Naive thymus-derived CD4-positive, alpha-beta T cell (primary cell): ENCODE measurements at regions not wholly inside any gene's neighbourhood (a gene's known extent, or its start where the extent isn't known, plus 50 kb on each side); places are given as distances from the start of the nearest gene placed in this dataset.
"Not testable (repeated sequence)": the region's sequence is repeated elsewhere in the genome, so short reads cannot be mapped to it uniquely, and the experiment has no call there.

Experiments
- ATAC-seq: fragments of 150-1000 bp; cut with Tn5 transposase; 2 replicates; pipeline ENCODE4 v1.10.0; 2021; ENCODE audit warnings: mild to moderate bottlenecking, moderate library complexity
- CTCF ChIA-PET: fragments of 350-600 bp; sonication (Branson Sonifier 250); formaldehyde crosslinking; loops from one replicate; lab custom pipeline; 2021; ENCODE audit warnings: antibody characterized with exemption; lab: Charles Lee
- POLR2A ChIA-PET: fragments of 350-600 bp; sonication (Branson Sonifier 250); formaldehyde crosslinking; loops from one replicate; lab custom pipeline; 2021; ENCODE audit warnings: antibody characterized with exemption, inconsistent platforms; lab: Charles Lee
- DNase-seq, 9 donors: peaks; one replicate each; pipeline versions ENCODE4 v3.0.0 to v3.0.0-alpha.2; 2020 to 2022; ENCODE audit warnings: mixed read lengths in 1 of 9
- H3K27ac ChIP-seq: one replicate; pipeline ENCODE4 v1.7.0; 2013; ENCODE audit warnings: mild to moderate bottlenecking, low read depth, low read length, moderate library complexity
- H3K27me3 ChIP-seq, 2 donors: one replicate each; pipeline ENCODE4 v1.7.0; 2013; ENCODE audit warnings: low read length in 2 of 2, mild to moderate bottlenecking in 2 of 2, moderate library complexity in 2 of 2; ENCODE audit not compliant: control insufficient read depth in 2 of 2, insufficient read depth in 2 of 2
- H3K36me3 ChIP-seq, 3 experiments: 1 replicate in 2 of 3; 2 replicates in 1 of 3; pipeline ENCODE4 v1.7.0; 2013; ENCODE audit warnings: low read length in 3 of 3, mild to moderate bottlenecking in 3 of 3, moderate library complexity in 1 of 3; ENCODE audit not compliant: insufficient read depth in 3 of 3, control insufficient read depth in 2 of 3
- H3K4me1 ChIP-seq, 2 donors: one replicate each; pipeline ENCODE4 v1.7.0; 2013; ENCODE audit warnings: low read length in 2 of 2, mild to moderate bottlenecking in 2 of 2, moderate library complexity in 1 of 2; ENCODE audit not compliant: control insufficient read depth in 2 of 2, insufficient read depth in 2 of 2
- H3K4me3 ChIP-seq: 2 replicates; pipeline ENCODE4 v1.7.0; 2013; ENCODE audit warnings: mild to moderate bottlenecking, low read length
- H3K9me3 ChIP-seq, 3 experiments: 1 replicate in 2 of 3; 2 replicates in 1 of 3; pipeline ENCODE4 v1.7.0; 2013; ENCODE audit warnings: low read length in 3 of 3; ENCODE audit not compliant: control insufficient read depth in 2 of 3
- H3K27ac Mint-ChIP-seq, 9 donors: one replicate each; pipeline ENCODE4 v1.8.0; 2020 to 2022; ENCODE audit warnings: mixed read lengths in 9 of 9, mild to moderate bottlenecking in 8 of 9, moderate library complexity in 5 of 9, inconsistent platforms in 2 of 9
- H3K27me3 Mint-ChIP-seq, 5 donors: one replicate each; pipeline ENCODE4 v1.8.0; 2021 to 2022; ENCODE audit warnings: mixed read lengths in 5 of 5, mild to moderate bottlenecking in 1 of 5
- H3K36me3 Mint-ChIP-seq, 5 donors: one replicate each; pipeline ENCODE4 v1.8.0; 2020 to 2022; ENCODE audit warnings: mixed read lengths in 5 of 5, mild to moderate bottlenecking in 3 of 5, inconsistent platforms in 1 of 5
- H3K4me1 Mint-ChIP-seq, 7 donors: one replicate each; pipeline ENCODE4 v1.8.0; 2020 to 2022; ENCODE audit warnings: mixed read lengths in 7 of 7, mild to moderate bottlenecking in 3 of 7, inconsistent platforms in 1 of 7
- H3K4me3 Mint-ChIP-seq, 10 donors: one replicate each; pipeline ENCODE4 v1.8.0; 2020 to 2022; ENCODE audit warnings: mild to moderate bottlenecking in 10 of 10, mixed read lengths in 10 of 10, moderate library complexity in 6 of 10, inconsistent platforms in 2 of 10
- H3K9me3 Mint-ChIP-seq, 11 donors: one replicate each; pipeline ENCODE4 v1.8.0; 2020 to 2022; ENCODE audit warnings: mixed read lengths in 11 of 11, mild to moderate bottlenecking in 4 of 11, inconsistent platforms in 1 of 11, moderate library complexity in 1 of 11
- intact Hi-C, 2 donors: fragments of 100-400 bp; cut with micrococcal nuclease; formaldehyde crosslinking; loops; one replicate each; pipeline ENCODE4 v1.15.1; 2023

DNA sequence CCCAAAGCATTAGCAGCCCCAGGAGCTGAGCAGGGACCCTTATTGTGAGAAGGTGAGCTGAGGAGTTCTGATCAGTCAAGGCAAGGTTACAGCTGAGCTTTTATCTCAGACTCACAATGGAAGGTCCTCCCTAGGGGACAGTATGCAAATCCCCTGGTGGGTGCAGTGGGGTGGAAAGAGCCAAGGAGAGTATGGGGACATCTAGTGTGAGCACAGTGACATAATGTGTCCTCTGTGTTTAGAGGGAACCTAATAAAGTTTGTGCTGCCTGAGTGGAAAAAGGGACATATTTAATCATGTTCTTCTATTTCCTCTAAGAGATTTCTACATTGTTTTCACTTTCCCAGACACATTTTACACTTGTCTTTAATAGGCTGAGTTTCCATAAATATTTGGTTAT lies 438.0 kb downstream of the RPIA start:
- H3K27me3 Mint-ChIP-seq: peaks cover 0 to 14% (median 0%) of the 10 kb centered on the region in 5 donors
- H3K27ac Mint-ChIP-seq, H3K4me3 ChIP-seq, H3K4me1 Mint-ChIP-seq, H3K36me3 ChIP-seq, POLR2A ChIA-PET, intact Hi-C loops, H3K9me3 ChIP-seq, H3K9me3 Mint-ChIP-seq, ATAC-seq, H3K4me1 ChIP-seq, H3K4me3 Mint-ChIP-seq, H3K27me3 ChIP-seq, H3K36me3 Mint-ChIP-seq, CTCF ChIA-PET, DNase-seq, H3K27ac ChIP-seq: not testable (repeated sequence)

DNA sequence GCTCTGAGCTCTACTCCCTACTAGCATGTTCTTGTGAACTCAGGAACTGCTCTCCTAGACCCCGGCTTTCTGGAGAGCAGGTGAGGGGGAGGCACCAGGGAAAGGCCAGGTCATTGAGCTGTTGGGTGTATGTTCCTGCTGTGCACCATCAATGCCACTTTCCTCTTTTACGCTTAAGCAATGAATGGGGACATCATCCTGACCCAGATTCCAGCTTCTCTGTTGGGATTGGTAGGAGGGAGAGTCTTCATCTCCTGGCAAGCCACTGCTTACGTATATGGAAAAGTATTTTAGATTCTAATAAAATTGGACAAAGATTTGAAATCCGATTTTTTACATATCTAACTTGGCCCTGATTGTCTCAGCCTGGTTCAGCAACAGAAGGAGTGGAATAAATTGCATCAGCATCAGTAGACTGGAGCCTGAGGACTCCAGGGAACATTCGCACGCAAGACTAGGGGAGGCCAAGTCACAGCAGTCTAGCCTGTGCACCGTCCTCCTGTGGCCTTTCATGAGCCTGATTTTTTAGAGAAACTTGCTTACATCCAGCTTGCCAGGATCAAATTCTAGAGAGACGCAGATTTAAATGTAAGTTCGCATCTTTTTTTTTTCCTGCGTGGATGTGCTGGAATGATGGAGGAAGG lies 439.3 kb downstream of the RPIA start:
- H3K27ac Mint-ChIP-seq, ATAC-seq, intact Hi-C loops, H3K4me3 Mint-ChIP-seq, H3K9me3 Mint-ChIP-seq, H3K4me1 Mint-ChIP-seq, H3K4me1 ChIP-seq, CTCF ChIA-PET, H3K27me3 ChIP-seq, H3K36me3 Mint-ChIP-seq, DNase-seq, POLR2A ChIA-PET, H3K36me3 ChIP-seq, H3K4me3 ChIP-seq, H3K27ac ChIP-seq, H3K9me3 ChIP-seq: not testable (repeated sequence)
- peaks cover 0 to 14% (median 0%) of the 10 kb centered on the region in 5 donors for H3K27me3 Mint-ChIP-seq

DNA sequence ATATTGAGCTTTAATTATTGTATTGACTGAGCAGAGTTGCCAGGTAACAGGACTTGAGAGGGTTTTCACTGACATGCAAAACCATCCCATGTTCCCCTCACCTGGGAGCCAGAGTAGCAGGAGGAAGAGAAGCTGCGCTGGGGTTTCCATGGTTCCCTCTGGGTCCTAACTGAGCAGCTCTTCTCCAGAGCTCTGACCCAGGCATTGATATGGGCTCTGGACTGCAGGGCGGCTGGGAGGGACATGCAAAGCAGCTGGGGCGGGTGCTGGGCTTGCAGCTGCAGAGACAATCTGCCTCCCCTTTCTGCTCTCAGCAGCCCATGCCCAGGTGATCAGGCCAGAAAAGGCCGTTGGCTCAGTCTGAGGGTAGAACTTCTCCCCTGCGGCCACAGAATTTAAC lies 451.5 kb downstream of the RPIA start:
- H3K36me3 Mint-ChIP-seq, CTCF ChIA-PET, H3K4me3 Mint-ChIP-seq: not testable (repeated sequence)

DNA sequence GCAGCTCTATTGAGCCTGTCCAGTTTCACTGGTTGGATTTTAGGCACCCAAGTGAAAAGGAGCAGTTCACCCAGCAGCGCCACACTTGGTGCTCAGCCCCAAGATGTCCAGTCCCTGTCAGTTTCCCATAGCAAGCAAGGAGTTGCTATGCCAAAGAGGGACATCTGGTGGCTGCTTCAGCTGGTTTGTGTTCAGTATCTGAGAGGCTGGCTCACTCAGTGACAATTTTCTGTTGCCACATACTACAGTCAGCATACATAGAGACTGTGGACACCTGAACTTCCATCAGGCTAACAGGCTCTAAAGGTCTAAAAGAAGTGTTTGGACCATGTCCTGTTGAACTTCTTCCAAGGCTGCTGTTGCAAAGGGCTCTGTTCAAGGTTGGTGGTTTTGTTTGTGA lies 453.9 kb downstream of the RPIA start:
- CTCF ChIA-PET, H3K36me3 ChIP-seq, H3K4me1 ChIP-seq, POLR2A ChIA-PET, H3K4me3 ChIP-seq, H3K9me3 ChIP-seq, H3K4me1 Mint-ChIP-seq, ATAC-seq, H3K9me3 Mint-ChIP-seq, H3K27me3 ChIP-seq, DNase-seq, H3K4me3 Mint-ChIP-seq, H3K36me3 Mint-ChIP-seq, H3K27ac Mint-ChIP-seq, H3K27ac ChIP-seq: not testable (repeated sequence)
- intact Hi-C loops: loop anchor here in 1 of 2 donors (10.0 kb wide), 1 partner anchor 271 kb away; no protein-coding TSS in a partner anchor
- peaks cover 2 to 19% (median 12%) of the 10 kb centered on the region in 5 donors for H3K27me3 Mint-ChIP-seq

More for the DNA sequence above, 451.5 kb downstream of the RPIA start:
- H3K4me1 Mint-ChIP-seq, H3K36me3 ChIP-seq, H3K27me3 ChIP-seq, H3K4me1 ChIP-seq, H3K9me3 ChIP-seq, H3K27ac Mint-ChIP-seq, ATAC-seq, H3K9me3 Mint-ChIP-seq, H3K27ac ChIP-seq, DNase-seq, POLR2A ChIA-PET, H3K4me3 ChIP-seq: not testable (repeated sequence)
- intact Hi-C loops: loop anchor here in 1 of 2 donors (10.0 kb wide), 1 partner anchor 268 kb away; no protein-coding TSS in a partner anchor
- peaks cover 3 to 15% (median 10%) of the 10 kb centered on the region in 5 donors for H3K27me3 Mint-ChIP-seq

DNA sequence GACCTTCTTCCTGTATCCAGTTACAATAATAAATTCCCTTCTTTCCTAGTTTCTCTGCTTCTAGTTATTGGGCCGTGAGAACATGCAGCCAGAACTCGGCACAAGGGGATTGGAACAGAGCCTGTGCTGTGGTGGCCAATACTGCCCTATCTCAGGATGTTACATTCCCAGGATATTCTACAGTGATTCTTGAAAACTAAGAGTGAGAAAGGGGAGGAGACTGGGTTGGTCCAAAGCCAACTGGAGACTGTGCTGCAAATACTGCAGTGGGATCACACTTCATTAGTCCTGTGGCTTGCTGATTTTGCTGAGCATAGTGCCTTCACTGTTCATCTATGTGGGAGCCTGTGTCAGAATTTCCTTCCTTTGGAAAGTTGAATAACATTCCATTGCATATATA lies 456.8 kb downstream of the RPIA start:
- CTCF ChIA-PET, H3K27ac ChIP-seq, H3K4me3 ChIP-seq, ATAC-seq, H3K27ac Mint-ChIP-seq, H3K9me3 ChIP-seq, H3K4me1 ChIP-seq, H3K4me1 Mint-ChIP-seq, DNase-seq, H3K9me3 Mint-ChIP-seq, H3K27me3 ChIP-seq, H3K36me3 ChIP-seq, H3K36me3 Mint-ChIP-seq, POLR2A ChIA-PET, H3K4me3 Mint-ChIP-seq: not testable (repeated sequence)
- intact Hi-C loops: loop anchor here in 1 of 2 donors (10.0 kb wide), 1 partner anchor 273 kb away; no protein-coding TSS in a partner anchor
- peaks cover 2 to 18% (median 14%) of the 10 kb centered on the region in 5 donors for H3K27me3 Mint-ChIP-seq

DNA sequence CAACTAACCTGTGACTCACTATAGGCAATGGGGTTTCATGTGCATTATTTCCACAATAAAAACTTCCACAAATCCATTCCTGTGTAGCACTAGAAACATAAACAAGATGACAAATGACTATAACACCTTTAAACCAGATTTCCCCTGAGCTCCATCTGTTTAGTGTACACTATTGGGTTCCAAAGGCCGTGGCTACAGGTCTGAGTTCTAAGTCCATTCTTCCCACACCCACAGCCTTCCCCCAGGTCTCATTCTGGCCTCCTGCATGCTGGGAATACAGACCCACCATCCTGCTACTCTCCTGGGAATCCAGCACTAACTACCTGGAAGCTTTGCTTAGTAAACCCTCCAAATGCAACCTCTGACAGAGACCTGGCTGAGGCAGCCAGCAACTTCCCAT lies 460.2 kb downstream of the RPIA start:
- ATAC-seq, H3K4me1 Mint-ChIP-seq, H3K27ac Mint-ChIP-seq, H3K9me3 ChIP-seq, H3K4me1 ChIP-seq, H3K27me3 ChIP-seq, H3K9me3 Mint-ChIP-seq, H3K4me3 Mint-ChIP-seq, intact Hi-C loops, DNase-seq, H3K36me3 Mint-ChIP-seq, H3K27ac ChIP-seq, POLR2A ChIA-PET, H3K36me3 ChIP-seq, CTCF ChIA-PET, H3K4me3 ChIP-seq: not testable (repeated sequence)
- peaks cover 2 to 18% (median 12%) of the 10 kb centered on the region in 5 donors for H3K27me3 Mint-ChIP-seq

DNA sequence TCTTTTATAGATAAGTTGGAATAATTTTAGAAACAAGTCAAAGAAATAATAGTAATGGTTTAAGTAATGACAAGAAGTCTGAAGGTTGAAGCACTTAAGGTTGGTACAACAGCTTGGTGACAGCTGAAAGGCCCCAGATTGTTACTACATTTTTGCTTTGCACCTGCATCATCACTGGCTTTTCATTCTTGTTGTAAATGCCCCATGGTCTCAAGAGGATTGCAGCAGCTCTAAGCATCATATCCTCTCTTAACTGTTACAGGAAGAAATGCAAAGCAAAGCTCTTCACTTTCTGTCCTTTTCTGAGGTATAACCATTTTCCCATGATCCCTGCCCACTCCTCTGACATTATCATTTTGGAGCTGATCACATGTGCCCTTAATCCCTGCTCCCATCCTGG lies 461.0 kb downstream of the RPIA start:
- intact Hi-C loops, H3K4me3 ChIP-seq, H3K9me3 Mint-ChIP-seq, H3K36me3 Mint-ChIP-seq, H3K27ac Mint-ChIP-seq, H3K4me1 ChIP-seq, H3K4me1 Mint-ChIP-seq, H3K27ac ChIP-seq, DNase-seq, H3K4me3 Mint-ChIP-seq, ATAC-seq, H3K27me3 ChIP-seq, H3K9me3 ChIP-seq, POLR2A ChIA-PET, H3K36me3 ChIP-seq: not testable (repeated sequence)
- peaks cover 2 to 18% (median 12%) of the 10 kb centered on the region in 5 donors for H3K27me3 Mint-ChIP-seq
- CTCF ChIA-PET: interaction anchor here (0.6 to 1.1 kb wide), 2 partner anchors 272 to 430 kb away, joined by 3 to 4 read pairs; no protein-coding TSS in a partner anchor
